PC-3 (cell line): ENCODE measurements at regions not wholly inside any gene's neighbourhood (a gene's known extent, or its start where the extent isn't known, plus 50 kb on each side); places are given as distances from the start of the nearest gene placed in this dataset.

Experiments
- ATAC-seq: fragments of 200-7000 bp; cut with Tn5 transposase; 2 replicates; pipeline ENCODE4 v1.9.1; 2020; ENCODE audit warnings: mild to moderate bottlenecking, moderate library complexity
- BruUV-seq: library from RNA; stranded (reverse); fragments of 400-500 nt; replicated peaks from 2 replicates; lab custom pipeline; 2021; lab: Mats Ljungman, UMichigan
- CTCF ChIA-PET: fragments of 300-600 bp; sonication (Branson Sonifier 250); formaldehyde crosslinking; loops from one replicate; lab custom pipeline; 2022; ENCODE audit warnings: antibody characterized with exemption; lab: Charles Lee
- POLR2A ChIA-PET: fragments of 300-600 bp; sonication (Branson Sonifier 250); formaldehyde crosslinking; loops from one replicate; lab custom pipeline; 2022; ENCODE audit warnings: antibody characterized with exemption; ENCODE audit not compliant: unreplicated experiment; lab: Charles Lee
- DNase-seq: peaks from one replicate; pipeline ENCODE4 v3.0.0-alpha.2; 2015
- H2AFZ ChIP-seq: fragments of 300-600 bp; sonication (generic); 2 replicates; pipeline ENCODE4 v1.6.0; 2016; ENCODE audit warnings: antibody characterized with exemption, low read length
- H3F3A ChIP-seq: fragments of 300-600 bp; sonication (generic); one replicate; pipeline ENCODE4 v1.6.0; 2017; ENCODE audit warnings: antibody characterized with exemption, low read length, control low read depth, mild to moderate bottlenecking; ENCODE audit not compliant: unreplicated experiment
- H3K27ac ChIP-seq: fragments of 300-600 bp; sonication (generic); 2 replicates; pipeline ENCODE4 v1.5.1; 2016; ENCODE audit warnings: mild to moderate bottlenecking, low read length
- H3K27me3 ChIP-seq: fragments of 300-600 bp; sonication (generic); 2 replicates; pipeline ENCODE4 v1.6.1; 2016; ENCODE audit warnings: low read length, mixed read lengths
- H3K36me3 ChIP-seq: fragments of 300-600 bp; sonication (generic); 2 replicates; pipeline ENCODE4 v1.6.1; 2016; ENCODE audit warnings: low read depth, mixed run types, low read length, mixed read lengths
- H3K4me1 ChIP-seq: fragments of 300-600 bp; sonication (generic); 2 replicates; pipeline ENCODE4 v1.5.1; 2016; ENCODE audit warnings: low read length; ENCODE audit not compliant: insufficient read depth
- H3K4me2 ChIP-seq: fragments of 300-600 bp; sonication (generic); 2 replicates; pipeline ENCODE4 v1.6.0; 2016; ENCODE audit warnings: low read length
- H3K4me3 ChIP-seq: fragments of 300-600 bp; sonication (generic); 2 replicates; pipeline ENCODE4 v1.5.1; 2016; ENCODE audit warnings: mild to moderate bottlenecking, low read length, mixed read lengths
- H3K79me2 ChIP-seq: fragments of 300-600 bp; sonication (generic); 2 replicates; pipeline ENCODE4 v1.6.1; 2017; ENCODE audit warnings: low read length, mixed read lengths
- H3K9ac ChIP-seq: fragments of 300-600 bp; sonication (generic); 2 replicates; pipeline ENCODE4 v1.6.0; 2016; ENCODE audit warnings: mild to moderate bottlenecking, low read length
- H3K9me2 ChIP-seq: fragments of 300-600 bp; sonication (generic); replicated peaks from 2 replicates; pipeline ENCODE4 v1.6.1; 2016; ENCODE audit warnings: mixed run types, low read length, mixed read lengths
- H3K9me3 ChIP-seq: fragments of 300-600 bp; sonication (generic); 2 replicates; pipeline ENCODE4 v1.6.1; 2016; ENCODE audit warnings: low read length, mixed read lengths
- H4K20me1 ChIP-seq: fragments of 300-600 bp; sonication (generic); 2 replicates; pipeline ENCODE4 v1.6.1; 2016; ENCODE audit warnings: low read length, mixed read lengths
- EZH2 ChIP-seq: fragments of 300-600 bp; sonication (generic); IDR thresholded peaks from one replicate; pipeline ENCODE4 v1.6.1; 2017; ENCODE audit warnings: antibody characterized with exemption, mild to moderate bottlenecking, low read length; ENCODE audit not compliant: unreplicated experiment
- EZH2phosphoT487 ChIP-seq: fragments of 300-600 bp; sonication (generic); IDR thresholded peaks from 2 replicates; pipeline ENCODE4 v1.6.1; 2018; ENCODE audit warnings: mild to moderate bottlenecking, antibody characterized with exemption, low read length, borderline replicate concordance
- intact Hi-C: fragments of 100-400 bp; cut with micrococcal nuclease; formaldehyde crosslinking; loops from 2 replicates; pipeline ENCODE4 v1.9.0; 2023
- TF ChIP-seq, protein P1 (sequence below): fragments of 300-600 bp; sonication (generic); conservative IDR thresholded peaks from 2 replicates; pipeline ENCODE4 v1.5.1; 2017; ENCODE audit warnings: antibody characterized with exemption, low read depth, mild to moderate bottlenecking, low read length

DNA sequence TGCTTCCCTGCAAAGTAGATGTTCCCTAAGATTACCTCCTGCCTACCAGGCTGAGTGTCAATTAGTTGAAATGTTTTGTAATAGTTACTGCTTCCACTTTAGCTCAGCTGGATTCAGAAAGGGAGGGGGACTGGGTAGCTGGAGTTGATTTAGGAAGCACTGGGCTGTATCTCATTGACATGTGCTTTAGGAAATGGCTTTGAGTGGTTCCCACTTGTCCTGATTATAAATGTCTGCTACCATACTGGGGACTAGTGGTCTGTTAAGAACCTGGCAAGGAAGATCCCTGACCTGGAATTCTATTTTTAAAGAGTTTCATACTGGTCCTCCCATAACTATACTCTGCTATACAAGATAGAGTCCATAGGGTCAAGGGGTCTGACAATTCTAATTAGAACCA is 363.9 kb upstream of the PPP1R2C start:
- no peak overlapping the region for H3K27ac ChIP-seq
- H3K9me2 ChIP-seq, result no peaks in the 10 kb centered on the region
- DNase-seq (no peak), ATAC-seq (no peak)
- TF ChIP-seq EZH2phosphoT487, result no peak
- TF ChIP-seq, protein P1, sequence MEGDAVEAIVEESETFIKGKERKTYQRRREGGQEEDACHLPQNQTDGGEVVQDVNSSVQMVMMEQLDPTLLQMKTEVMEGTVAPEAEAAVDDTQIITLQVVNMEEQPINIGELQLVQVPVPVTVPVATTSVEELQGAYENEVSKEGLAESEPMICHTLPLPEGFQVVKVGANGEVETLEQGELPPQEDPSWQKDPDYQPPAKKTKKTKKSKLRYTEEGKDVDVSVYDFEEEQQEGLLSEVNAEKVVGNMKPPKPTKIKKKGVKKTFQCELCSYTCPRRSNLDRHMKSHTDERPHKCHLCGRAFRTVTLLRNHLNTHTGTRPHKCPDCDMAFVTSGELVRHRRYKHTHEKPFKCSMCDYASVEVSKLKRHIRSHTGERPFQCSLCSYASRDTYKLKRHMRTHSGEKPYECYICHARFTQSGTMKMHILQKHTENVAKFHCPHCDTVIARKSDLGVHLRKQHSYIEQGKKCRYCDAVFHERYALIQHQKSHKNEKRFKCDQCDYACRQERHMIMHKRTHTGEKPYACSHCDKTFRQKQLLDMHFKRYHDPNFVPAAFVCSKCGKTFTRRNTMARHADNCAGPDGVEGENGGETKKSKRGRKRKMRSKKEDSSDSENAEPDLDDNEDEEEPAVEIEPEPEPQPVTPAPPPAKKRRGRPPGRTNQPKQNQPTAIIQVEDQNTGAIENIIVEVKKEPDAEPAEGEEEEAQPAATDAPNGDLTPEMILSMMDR, result no peak
- no peak for TF ChIP-seq EZH2
- H3K4me3 ChIP-seq, result no peak overlapping the region
- intact Hi-C loops, result no loop called here
- ChIA-PET POLR2A (no interaction called here), CTCF (no interaction called here)
- no peaks in the 10 kb centered on the region for H3F3A ChIP-seq
- no peak overlapping the region for H3K9ac ChIP-seq
- no peak overlapping the region for H3K4me2 ChIP-seq
- no TSS peak for BruUV-seq
- H3K9me3 ChIP-seq, result no peaks in the 10 kb centered on the region
- H3K79me2 ChIP-seq, result no peaks in the 10 kb centered on the region
- no peaks in the 10 kb centered on the region for H4K20me1 ChIP-seq
- no peak overlapping the region for H2AFZ ChIP-seq
- H3K27me3 ChIP-seq, result no peaks in the 10 kb centered on the region
- H3K36me3 ChIP-seq, result no peaks in the 10 kb centered on the region
- H3K4me1 ChIP-seq, result no peaks in the 10 kb centered on the region

DNA sequence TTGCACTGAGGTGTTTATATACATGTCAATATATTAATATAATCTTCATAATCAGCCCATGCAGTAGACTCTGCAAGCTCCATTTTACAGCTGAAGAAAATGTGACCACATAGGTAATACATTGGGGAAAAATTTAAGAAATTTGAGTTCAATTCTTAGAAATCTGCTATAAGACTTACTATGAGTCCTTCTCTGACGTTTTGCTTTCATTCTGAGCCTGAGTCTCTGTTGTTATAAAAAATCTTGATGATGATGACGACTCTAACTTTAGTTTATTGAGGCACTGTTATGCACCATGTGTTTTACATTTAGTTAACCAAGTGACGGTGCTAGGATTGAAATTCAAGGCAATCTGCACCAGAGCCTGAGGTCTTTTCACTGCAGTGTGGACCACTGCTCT is 370.3 kb upstream of the PPP1R2C start:
- BruUV-seq, result no TSS peak
- Histone ChIP-seq H3K4me1 (no peaks in the 10 kb centered on the region), H3K9me2 (no peaks in the 10 kb centered on the region), H3K79me2 (no peaks in the 10 kb centered on the region), H3K27me3 (no peaks in the 10 kb centered on the region), H2AFZ (no peak overlapping the region), H3K4me3 (no peak overlapping the region), H3K27ac (no peak overlapping the region), H3K9ac (no peak overlapping the region), H3F3A (no peaks in the 10 kb centered on the region), H3K9me3 (no peaks in the 10 kb centered on the region), H4K20me1 (no peaks in the 10 kb centered on the region), H3K36me3 (no peaks in the 10 kb centered on the region), H3K4me2 (no peak overlapping the region)
- ATAC-seq, result no peak
- ChIA-PET CTCF (no interaction called here), POLR2A (no interaction called here)
- intact Hi-C loops, result no loop called here
- TF ChIP-seq, protein P1, result no peak
- no peak for TF ChIP-seq EZH2
- no peak for TF ChIP-seq EZH2phosphoT487
- DNase-seq, result no peak

DNA sequence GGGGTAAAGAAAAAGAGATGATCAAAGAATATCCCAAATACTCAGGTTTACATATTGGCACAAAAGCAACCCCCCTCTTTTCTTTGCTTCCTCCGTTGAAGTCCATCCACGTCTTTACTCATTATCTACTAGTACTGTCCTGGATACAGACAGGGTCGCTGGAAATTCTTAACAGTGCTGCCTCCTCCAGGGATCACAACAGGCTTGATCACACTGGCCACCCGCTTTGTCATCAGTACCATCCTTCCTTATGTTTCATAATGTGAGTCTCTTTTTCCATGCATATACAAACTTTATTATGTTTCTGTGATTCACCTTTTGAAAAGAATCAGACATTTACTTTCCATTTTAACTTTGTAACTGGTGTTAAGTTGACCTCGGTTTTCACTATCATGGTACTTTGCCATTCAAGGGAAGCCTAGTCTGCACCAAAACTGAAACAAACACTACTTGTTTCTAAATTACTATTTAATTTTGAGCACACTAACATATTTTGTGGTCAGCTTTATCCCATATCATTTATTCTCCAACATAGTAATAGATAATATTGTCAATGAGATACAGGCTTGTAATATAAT is 387.5 kb upstream of the PPP1R2C start:
- TF ChIP-seq EZH2, result no peak
- TF ChIP-seq, protein P1, result no peak
- TF ChIP-seq EZH2phosphoT487, result no peak
- Histone ChIP-seq H3K4me2 (no peak overlapping the region), H3K9me3 (no peaks in the 10 kb centered on the region), H3K27ac (no peak overlapping the region), H4K20me1 (no peaks in the 10 kb centered on the region), H3K36me3 (no peaks in the 10 kb centered on the region), H3K9me2 (no peaks in the 10 kb centered on the region), H3K4me1 (no peaks in the 10 kb centered on the region), H3K79me2 (no peaks in the 10 kb centered on the region), H3K9ac (no peak overlapping the region), H2AFZ (no peak overlapping the region), H3K27me3 (no peaks in the 10 kb centered on the region), H3K4me3 (no peak overlapping the region), H3F3A (no peaks in the 10 kb centered on the region)
- ChIA-PET CTCF (no interaction called here), POLR2A (no interaction called here)
- ATAC-seq (no peak), DNase-seq (no peak)
- intact Hi-C loops, result no loop called here
- BruUV-seq, result no TSS peak
